ENCODE measurements at regions not wholly inside any gene's neighbourhood (a gene's known extent, or its start where the extent isn't known, plus 50 kb on each side); places are given as distances from the start of the nearest gene placed in this dataset.
"Not testable (repeated sequence)": the region's sequence is repeated elsewhere in the genome, so short reads cannot be mapped to it uniquely, and the experiment has no call there.

- ATAC-seq = no peak
- Mint-ChIP-seq H3K27me3 (no peaks in the 10 kb centered on the region), H3K27ac (no peak overlapping the region), H3K4me1 (no peaks in the 10 kb centered on the region), H3K9me3 (peaks cover 5% of the 10 kb centered on the region), H3K4me3 (no peak overlapping the region), H3K36me3 (no peaks in the 10 kb centered on the region)
These were observed 515.4 kb downstream of the NEBL start for GRCh38 chr10:20381761-20382160.

- ATAC-seq = no peak
- Mint-ChIP-seq H3K4me3 (no peak overlapping the region), H3K4me1 (no peaks in the 10 kb centered on the region), H3K9me3 (no peaks in the 10 kb centered on the region), H3K36me3 (no peaks in the 10 kb centered on the region), H3K27ac (no peak overlapping the region), H3K27me3 (no peaks in the 10 kb centered on the region)
These were observed 516.7 kb downstream of the NEBL start for GRCh38 chr10:20380401-20380800.

GRCh38 chr10:20372748-20373147 is 524.4 kb downstream of the NEBL start:
- H3K27me3 Mint-ChIP-seq = no peaks in the 10 kb centered on the region
- no peaks in the 10 kb centered on the region for H3K4me1 Mint-ChIP-seq
- no peaks in the 10 kb centered on the region for H3K36me3 Mint-ChIP-seq
- H3K4me3 Mint-ChIP-seq = no peak overlapping the region
- H3K27ac Mint-ChIP-seq = no peak overlapping the region
- peaks cover 5% of the 10 kb centered on the region for H3K9me3 Mint-ChIP-seq
- ATAC-seq = no peak

- not testable (repeated sequence) for H3K27ac Mint-ChIP-seq, H3K36me3 Mint-ChIP-seq, H3K27me3 Mint-ChIP-seq, H3K4me3 Mint-ChIP-seq, ATAC-seq, H3K4me1 Mint-ChIP-seq
- H3K9me3 Mint-ChIP-seq = peaks cover 10% of the 10 kb centered on the region
These were observed 526.1 kb downstream of the NEBL start for GRCh38 chr10:20370977-20371533.

GRCh38 chr10:20369863-20370736 is 527.0 kb downstream of the NEBL start:
- H3K27ac Mint-ChIP-seq = no peak overlapping the region
- no peaks in the 10 kb centered on the region for H3K4me1 Mint-ChIP-seq
- H3K9me3 Mint-ChIP-seq = peaks cover 13% of the 10 kb centered on the region
- no peaks in the 10 kb centered on the region for H3K27me3 Mint-ChIP-seq
- no peak overlapping the region for H3K4me3 Mint-ChIP-seq
- ATAC-seq = no peak
- H3K36me3 Mint-ChIP-seq = no peaks in the 10 kb centered on the region

- no peaks in the 10 kb centered on the region for H3K36me3 Mint-ChIP-seq
- no peak for ATAC-seq
- H3K9me3 Mint-ChIP-seq = peaks cover 14% of the 10 kb centered on the region
- H3K4me1 Mint-ChIP-seq = no peaks in the 10 kb centered on the region
- H3K4me3 Mint-ChIP-seq = no peak overlapping the region
- H3K27ac Mint-ChIP-seq = no peak overlapping the region
- H3K27me3 Mint-ChIP-seq = no peaks in the 10 kb centered on the region
These were observed 533.4 kb downstream of the NEBL start for GRCh38 chr10:20363684-20364083.

GRCh38 chr10:20355915-20356314 is 539.7 kb downstream of the PLXDC2 start:
- Mint-ChIP-seq H3K27me3 (no peaks in the 10 kb centered on the region), H3K36me3 (no peaks in the 10 kb centered on the region), H3K9me3 (peaks cover 7% of the 10 kb centered on the region), H3K27ac (no peak overlapping the region), H3K4me3 (no peak overlapping the region), H3K4me1 (no peaks in the 10 kb centered on the region)
- ATAC-seq = no peak

GRCh38 chr10:20355011-20355410 is 538.8 kb downstream of the PLXDC2 start:
- H3K4me3 Mint-ChIP-seq = no peak overlapping the region
- ATAC-seq = no peak
- no peaks in the 10 kb centered on the region for H3K27me3 Mint-ChIP-seq
- no peaks in the 10 kb centered on the region for H3K4me1 Mint-ChIP-seq
- H3K27ac Mint-ChIP-seq = no peak overlapping the region
- H3K36me3 Mint-ChIP-seq = no peaks in the 10 kb centered on the region
- peaks cover 7% of the 10 kb centered on the region for H3K9me3 Mint-ChIP-seq

- Mint-ChIP-seq H3K27ac (no peak overlapping the region), H3K4me3 (no peak overlapping the region), H3K4me1 (no peaks in the 10 kb centered on the region), H3K36me3 (no peaks in the 10 kb centered on the region), H3K9me3 (peaks cover 7% of the 10 kb centered on the region), H3K27me3 (no peaks in the 10 kb centered on the region)
- no peak for ATAC-seq
These were observed 537.9 kb downstream of the PLXDC2 start for GRCh38 chr10:20354166-20354565.

- no peak overlapping the region for H3K4me3 Mint-ChIP-seq
- H3K27me3 Mint-ChIP-seq = no peaks in the 10 kb centered on the region
- no peaks in the 10 kb centered on the region for H3K36me3 Mint-ChIP-seq
- H3K27ac Mint-ChIP-seq = no peak overlapping the region
- H3K9me3 Mint-ChIP-seq = no peaks in the 10 kb centered on the region
- no peak for ATAC-seq
- no peaks in the 10 kb centered on the region for H3K4me1 Mint-ChIP-seq
These were observed 534.3 kb downstream of the PLXDC2 start for GRCh38 chr10:20350509-20350908.

GRCh38 chr10:20343036-20343435 is 526.8 kb downstream of the PLXDC2 start:
- no peak for ATAC-seq
- Mint-ChIP-seq H3K4me3 (no peak overlapping the region), H3K9me3 (peaks cover 16% of the 10 kb centered on the region), H3K27ac (no peak overlapping the region), H3K4me1 (no peaks in the 10 kb centered on the region), H3K27me3 (no peaks in the 10 kb centered on the region), H3K36me3 (no peaks in the 10 kb centered on the region)

Data from stimulated activated memory B cell treated with anti-CD40 and anti-IgM and Interleukin-4, amounts not matched to agents 10 μg/mL and 1 μg/mL and 100 μg/mL, for 72 hours (primary cell).